ENCODE measurements at regions not wholly inside any gene's neighbourhood (a gene's known extent, or its start where the extent isn't known, plus 50 kb on each side); places are given as distances from the start of the nearest gene placed in this dataset.
"Not testable (repeated sequence)": the region's sequence is repeated elsewhere in the genome, so short reads cannot be mapped to it uniquely, and the experiment has no call there.

DNA sequence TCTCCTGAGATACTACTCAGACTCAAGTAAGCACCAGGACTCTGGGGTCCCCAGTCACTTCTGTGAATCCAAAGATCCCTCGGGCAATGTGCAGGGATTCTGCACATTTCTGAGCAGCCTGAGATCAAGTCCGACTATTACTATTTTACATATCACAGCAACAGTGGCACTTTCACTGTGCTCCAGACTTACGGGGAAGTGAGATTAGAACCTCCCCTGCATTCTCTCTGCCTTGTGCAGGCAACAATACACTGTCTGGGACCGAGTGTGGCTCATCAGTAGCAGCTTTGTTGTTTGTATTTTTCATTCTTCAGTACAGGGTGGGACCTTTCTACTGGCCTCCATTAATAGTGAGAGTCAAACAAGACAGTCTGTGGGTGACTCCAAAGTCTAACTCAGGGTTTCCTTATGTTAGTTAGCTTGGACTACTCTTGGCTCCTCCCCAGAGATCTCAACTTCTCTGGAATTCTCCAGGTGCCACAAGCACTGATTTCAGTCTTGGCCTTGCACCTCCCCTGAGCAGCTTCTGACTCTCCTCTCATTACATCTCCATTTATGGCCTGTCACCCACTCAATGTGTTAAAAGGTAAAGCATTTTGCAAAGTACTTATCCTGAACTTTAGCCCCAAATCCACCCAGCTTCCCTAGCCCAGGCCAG lies 76.2 kb upstream of the TOP3B start:
- no peaks in the 10 kb centered on the region for H3K36me3 ChIP-seq (ENCODE audit: control insufficient read depth in 1 of 2, insufficient read depth in 2 of 2, low read length in 2 of 2)
- H4K12ac ChIP-seq (ENCODE audit: low read depth, low read length), result no peak overlapping the region
- H3K4me3 ChIP-seq (ENCODE audit: low read depth, low read length), result no peak overlapping the region
- no peak overlapping the region for H3K27ac ChIP-seq (ENCODE audit: low read depth, low read length)
- H3K79me2 ChIP-seq (ENCODE audit: control insufficient read depth, insufficient read depth, low read length, poor library complexity), result no peaks in the 10 kb centered on the region
- no peak overlapping the region for H3K4ac ChIP-seq (ENCODE audit: low read depth, low read length)
- H2BK12ac ChIP-seq (ENCODE audit: low read length), result no peak overlapping the region
- no peaks in the 10 kb centered on the region for H3K79me1 ChIP-seq (ENCODE audit: low read length)
- DNase-seq, result no peak
- no peaks in the 10 kb centered on the region for H3K27me3 ChIP-seq (ENCODE audit: insufficient read depth, low read length)
- H3K9me3 ChIP-seq (ENCODE audit: insufficient read depth, low read depth, low read length), result no peaks in the 10 kb centered on the region
- H2AFZ ChIP-seq (ENCODE audit: insufficient read depth, low read length, poor library complexity), result no peak overlapping the region
- H4K91ac ChIP-seq (ENCODE audit: low read depth, low read length), result no peak overlapping the region
- H3K9ac ChIP-seq (ENCODE audit: low read length), result no peak overlapping the region
- no peaks in the 10 kb centered on the region for H3K4me1 ChIP-seq (ENCODE audit: control insufficient read depth in 1 of 2, insufficient read depth in 2 of 2, low read length in 2 of 2)
- H3K4me2 ChIP-seq (ENCODE audit: low read length), result no peak overlapping the region
- no peak overlapping the region for H2BK120ac ChIP-seq (ENCODE audit: insufficient read depth, low read length, poor library complexity)
- H3K18ac ChIP-seq (ENCODE audit: low read length), result no peak overlapping the region
- no peak overlapping the region for H2BK5ac ChIP-seq (ENCODE audit: low read depth, low read length, poor library complexity)
- WGBS (ENCODE audit: extremely low coverage, insufficient coverage, insufficient read length), result no CpG with 5 or more reads among the region's 4 CpGs
- H2AK5ac ChIP-seq (ENCODE audit: low read length), result no peak overlapping the region
- H3K23ac ChIP-seq (ENCODE audit: low read length), result no peak overlapping the region
- H3K14ac ChIP-seq (ENCODE audit: low read length), result no peak overlapping the region
- no peak overlapping the region for H4K8ac ChIP-seq (ENCODE audit: low read depth, low read length)

DNA sequence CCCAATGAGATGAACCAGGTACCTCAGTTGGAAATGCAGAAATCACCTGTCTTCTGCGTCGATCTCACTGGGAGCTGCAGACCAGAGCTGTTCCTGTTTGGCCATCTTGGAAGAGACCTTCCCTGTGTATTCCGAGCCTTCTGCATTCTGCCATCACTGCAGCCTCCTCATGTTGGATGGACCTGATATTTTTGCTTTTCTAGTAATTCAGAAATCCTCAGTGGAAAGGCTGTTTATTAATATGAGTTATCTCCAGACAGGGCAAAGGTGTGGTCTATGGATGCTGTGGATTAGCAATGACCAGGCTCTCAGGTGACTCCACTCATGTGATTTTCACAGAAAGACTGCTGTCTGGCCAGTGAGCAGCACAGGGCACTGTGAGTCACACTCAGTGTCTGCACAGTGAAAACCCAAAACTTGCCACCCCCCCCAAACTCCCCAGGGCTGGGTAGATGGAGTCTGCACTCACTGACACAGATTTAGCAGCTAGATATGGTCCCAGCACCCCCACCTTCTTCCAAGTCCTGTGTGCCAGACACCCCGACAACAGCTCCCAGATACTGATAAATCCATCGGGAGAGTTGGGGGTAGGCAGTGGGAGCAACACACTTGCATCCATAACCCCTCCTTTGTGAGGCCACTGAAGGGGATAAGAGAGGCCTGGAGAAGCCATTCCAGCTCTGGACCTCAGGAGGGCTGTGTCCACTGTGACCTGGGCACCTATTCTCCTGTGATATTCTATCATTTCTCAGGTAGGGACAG lies 75.2 kb upstream of the TOP3B start:
- Histone ChIP-seq H3K4me1 (ENCODE audit: control insufficient read depth in 1 of 2, insufficient read depth in 2 of 2, low read length in 2 of 2) (no peaks in the 10 kb centered on the region), H4K91ac (ENCODE audit: low read depth, low read length) (no peak overlapping the region), H2AK5ac (ENCODE audit: low read length) (no peak overlapping the region), H3K27me3 (ENCODE audit: insufficient read depth, low read length) (no peaks in the 10 kb centered on the region), H3K79me1 (ENCODE audit: low read length) (no peaks in the 10 kb centered on the region), H3K4me2 (ENCODE audit: low read length) (no peak overlapping the region), H2BK5ac (ENCODE audit: low read depth, low read length, poor library complexity) (no peak overlapping the region), H3K23ac (ENCODE audit: low read length) (no peak overlapping the region), H4K8ac (ENCODE audit: low read depth, low read length) (no peak overlapping the region), H3K79me2 (ENCODE audit: control insufficient read depth, insufficient read depth, low read length, poor library complexity) (no peaks in the 10 kb centered on the region), H3K27ac (ENCODE audit: low read depth, low read length) (no peak overlapping the region), H4K12ac (ENCODE audit: low read depth, low read length) (no peak overlapping the region), H3K9me3 (ENCODE audit: insufficient read depth, low read depth, low read length) (no peaks in the 10 kb centered on the region), H3K18ac (ENCODE audit: low read length) (no peak overlapping the region), H3K4ac (ENCODE audit: low read depth, low read length) (no peak overlapping the region), H2BK12ac (ENCODE audit: low read length) (no peak overlapping the region), H3K9ac (ENCODE audit: low read length) (no peak overlapping the region), H3K14ac (ENCODE audit: low read length) (no peak overlapping the region), H3K4me3 (ENCODE audit: low read depth, low read length) (no peak overlapping the region), H2BK120ac (ENCODE audit: insufficient read depth, low read length, poor library complexity) (no peak overlapping the region), H2AFZ (ENCODE audit: insufficient read depth, low read length, poor library complexity) (no peak overlapping the region), H3K36me3 (ENCODE audit: control insufficient read depth in 1 of 2, insufficient read depth in 2 of 2, low read length in 2 of 2) (no peaks in the 10 kb centered on the region)
- WGBS (ENCODE audit: extremely low coverage, insufficient coverage, insufficient read length), result no CpG with 5 or more reads among the region's 5 CpGs
- DNase-seq, result no peak

DNA sequence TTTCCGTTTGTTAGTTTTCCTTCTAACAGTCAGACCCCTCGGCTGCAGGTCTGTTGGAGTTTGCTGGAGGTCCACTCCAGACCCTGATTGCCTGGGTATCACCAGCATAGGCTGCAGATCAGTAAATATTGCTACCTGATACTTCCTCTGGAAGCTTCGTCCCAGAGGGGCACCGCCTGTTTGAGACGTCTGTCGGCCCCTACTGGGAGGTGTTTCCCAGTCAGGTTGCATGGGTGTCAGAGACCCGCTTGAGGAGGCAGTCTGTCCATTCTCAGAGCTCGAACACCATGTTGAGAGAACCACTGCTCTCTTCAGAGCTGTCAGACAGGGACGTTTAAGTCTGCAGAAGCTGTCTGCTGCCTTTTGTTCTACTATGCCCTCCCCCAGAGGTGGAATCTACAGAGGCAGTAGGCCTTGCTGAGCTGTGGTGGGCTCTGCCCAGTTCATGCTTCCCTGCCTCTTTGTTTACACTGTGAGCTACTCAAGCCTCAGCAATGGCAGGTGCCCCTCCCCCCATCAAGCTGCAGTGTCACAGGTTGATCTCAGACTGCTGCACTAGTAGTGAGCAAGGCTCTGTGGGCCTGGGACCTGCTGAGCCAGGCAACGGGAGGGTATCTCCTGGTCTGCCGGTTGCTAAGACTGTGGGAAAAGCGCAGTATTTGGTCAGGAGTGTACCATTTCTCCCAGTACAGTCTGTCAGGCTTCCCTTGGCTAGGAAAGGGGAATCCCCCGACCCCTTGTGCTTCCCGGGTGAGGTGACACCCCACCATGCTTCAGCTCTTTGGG lies 74.4 kb upstream of the TOP3B start:
- H3K27me3 ChIP-seq (ENCODE audit: insufficient read depth, low read length); H4K91ac ChIP-seq (ENCODE audit: low read depth, low read length); H3K9me3 ChIP-seq (ENCODE audit: insufficient read depth, low read depth, low read length); H3K79me1 ChIP-seq (ENCODE audit: low read length); H3K4me3 ChIP-seq (ENCODE audit: low read depth, low read length); H3K79me2 ChIP-seq (ENCODE audit: control insufficient read depth, insufficient read depth, low read length, poor library complexity); H2BK12ac ChIP-seq (ENCODE audit: low read length); H3K18ac ChIP-seq (ENCODE audit: low read length); H2AFZ ChIP-seq (ENCODE audit: insufficient read depth, low read length, poor library complexity); H3K27ac ChIP-seq (ENCODE audit: low read depth, low read length); H3K4me2 ChIP-seq (ENCODE audit: low read length); H2BK120ac ChIP-seq (ENCODE audit: insufficient read depth, low read length, poor library complexity); H3K9ac ChIP-seq (ENCODE audit: low read length); H2AK5ac ChIP-seq (ENCODE audit: low read length); H3K14ac ChIP-seq (ENCODE audit: low read length); H4K8ac ChIP-seq (ENCODE audit: low read depth, low read length); H4K12ac ChIP-seq (ENCODE audit: low read depth, low read length); H3K4me1 ChIP-seq (ENCODE audit: control insufficient read depth in 1 of 2, insufficient read depth in 2 of 2, low read length in 2 of 2); H3K4ac ChIP-seq (ENCODE audit: low read depth, low read length); DNase-seq; H3K36me3 ChIP-seq (ENCODE audit: control insufficient read depth in 1 of 2, insufficient read depth in 2 of 2, low read length in 2 of 2); H2BK5ac ChIP-seq (ENCODE audit: low read depth, low read length, poor library complexity); H3K23ac ChIP-seq (ENCODE audit: low read length): not testable (repeated sequence)
- WGBS (ENCODE audit: extremely low coverage, insufficient coverage, insufficient read length), result no CpG with 5 or more reads among the region's 14 CpGs

DNA sequence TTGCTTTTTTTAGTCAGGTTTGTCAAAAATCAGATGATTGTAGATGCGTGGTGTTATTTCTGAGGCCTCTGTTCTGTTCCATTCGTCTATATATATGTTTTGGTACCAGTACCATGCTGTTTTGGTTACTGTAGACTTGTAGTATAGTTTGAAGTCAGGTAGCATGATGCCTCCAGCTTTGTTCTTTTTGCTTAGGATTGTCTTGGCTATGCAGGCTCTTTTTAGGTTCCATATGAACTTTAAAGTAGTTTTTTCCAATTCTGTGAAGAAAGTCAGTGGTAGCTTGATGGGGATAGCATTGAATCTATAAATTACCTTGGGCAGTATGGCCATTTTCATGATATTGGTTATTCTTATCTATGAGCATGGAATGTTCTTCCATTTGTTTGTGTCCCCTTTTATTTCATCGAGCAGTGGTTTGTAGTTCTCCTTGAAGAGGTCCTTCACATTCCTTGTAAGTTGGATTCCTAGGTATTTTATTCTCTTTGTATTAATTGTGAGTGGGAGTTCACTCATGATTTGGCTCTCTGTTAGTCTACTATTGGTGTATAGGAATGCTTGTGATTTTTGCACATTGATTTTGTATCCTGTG lies 70.1 kb upstream of the TOP3B start:
- not testable (repeated sequence) for H3K27ac ChIP-seq (ENCODE audit: low read depth, low read length); H3K4me1 ChIP-seq (ENCODE audit: control insufficient read depth in 1 of 2, insufficient read depth in 2 of 2, low read length in 2 of 2)
- no CpG with 5 or more reads among the region's 3 CpGs for WGBS (ENCODE audit: extremely low coverage, insufficient coverage, insufficient read length)

More for the DNA sequence above, 70.1 kb upstream of the TOP3B start:
- not testable (repeated sequence) for H3K36me3 ChIP-seq (ENCODE audit: control insufficient read depth in 1 of 2, insufficient read depth in 2 of 2, low read length in 2 of 2); H4K8ac ChIP-seq (ENCODE audit: low read depth, low read length); H4K91ac ChIP-seq (ENCODE audit: low read depth, low read length); DNase-seq; H3K79me1 ChIP-seq (ENCODE audit: low read length); H3K9ac ChIP-seq (ENCODE audit: low read length); H2AK5ac ChIP-seq (ENCODE audit: low read length); H3K14ac ChIP-seq (ENCODE audit: low read length); H3K79me2 ChIP-seq (ENCODE audit: control insufficient read depth, insufficient read depth, low read length, poor library complexity); H3K27me3 ChIP-seq (ENCODE audit: insufficient read depth, low read length); H3K9me3 ChIP-seq (ENCODE audit: insufficient read depth, low read depth, low read length); H2BK120ac ChIP-seq (ENCODE audit: insufficient read depth, low read length, poor library complexity); H3K18ac ChIP-seq (ENCODE audit: low read length); H3K4me3 ChIP-seq (ENCODE audit: low read depth, low read length); H2AFZ ChIP-seq (ENCODE audit: insufficient read depth, low read length, poor library complexity); H3K4me2 ChIP-seq (ENCODE audit: low read length); H4K12ac ChIP-seq (ENCODE audit: low read depth, low read length); H3K23ac ChIP-seq (ENCODE audit: low read length); H2BK12ac ChIP-seq (ENCODE audit: low read length); H2BK5ac ChIP-seq (ENCODE audit: low read depth, low read length, poor library complexity); H3K4ac ChIP-seq (ENCODE audit: low read depth, low read length)

Data from trophoblast cell (in vitro differentiated cells and primary cell).